Middle frontal gyrus (tissue), 1 donor: ENCODE measurements at regions not wholly inside any gene's neighbourhood (a gene's known extent, or its start where the extent isn't known, plus 50 kb on each side); places are given as distances from the start of the nearest gene placed in this dataset.
A peak's percentile ranks its signal among the peaks of the same experiment; 100 is the strongest.

Experiments used
- DNase-seq: peaks from one replicate; pipeline ENCODE4 v3.0.0-alpha.2; 2015; ENCODE audit warnings: low spot score; ENCODE audit errors: extremely low spot score

DNA sequence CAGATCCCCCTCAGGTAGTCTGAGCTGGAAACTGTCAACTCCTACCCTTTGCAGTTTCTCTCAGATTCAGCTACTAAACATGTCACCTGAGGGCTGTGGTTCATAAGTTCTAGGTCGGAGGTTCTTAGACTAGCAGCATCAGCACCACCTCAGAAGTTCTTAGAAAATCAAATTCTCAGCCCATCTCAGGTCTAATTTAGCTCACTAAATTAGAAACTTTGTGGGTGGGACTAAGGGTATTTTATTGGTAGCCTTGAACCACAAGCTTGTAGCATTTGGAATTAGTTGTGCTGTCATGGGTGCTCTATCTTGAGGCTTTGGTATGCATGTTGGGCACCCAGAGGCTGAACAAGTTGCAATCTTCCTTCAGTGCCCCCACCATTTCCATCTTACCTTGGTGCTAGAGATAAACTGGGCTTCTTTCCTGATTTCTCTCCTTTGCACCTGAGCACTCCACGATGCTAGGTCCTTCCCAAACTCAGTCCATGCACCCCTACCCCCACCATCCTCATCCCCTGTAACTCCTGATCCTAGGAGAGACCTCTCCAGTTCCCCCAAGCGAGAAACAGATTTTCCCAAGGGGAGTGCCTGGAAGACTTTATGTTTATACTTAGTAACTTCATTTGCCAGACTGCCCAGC lies 54.2 kb downstream of the S1PR1 start:
- DNase-seq: no peak

DNA sequence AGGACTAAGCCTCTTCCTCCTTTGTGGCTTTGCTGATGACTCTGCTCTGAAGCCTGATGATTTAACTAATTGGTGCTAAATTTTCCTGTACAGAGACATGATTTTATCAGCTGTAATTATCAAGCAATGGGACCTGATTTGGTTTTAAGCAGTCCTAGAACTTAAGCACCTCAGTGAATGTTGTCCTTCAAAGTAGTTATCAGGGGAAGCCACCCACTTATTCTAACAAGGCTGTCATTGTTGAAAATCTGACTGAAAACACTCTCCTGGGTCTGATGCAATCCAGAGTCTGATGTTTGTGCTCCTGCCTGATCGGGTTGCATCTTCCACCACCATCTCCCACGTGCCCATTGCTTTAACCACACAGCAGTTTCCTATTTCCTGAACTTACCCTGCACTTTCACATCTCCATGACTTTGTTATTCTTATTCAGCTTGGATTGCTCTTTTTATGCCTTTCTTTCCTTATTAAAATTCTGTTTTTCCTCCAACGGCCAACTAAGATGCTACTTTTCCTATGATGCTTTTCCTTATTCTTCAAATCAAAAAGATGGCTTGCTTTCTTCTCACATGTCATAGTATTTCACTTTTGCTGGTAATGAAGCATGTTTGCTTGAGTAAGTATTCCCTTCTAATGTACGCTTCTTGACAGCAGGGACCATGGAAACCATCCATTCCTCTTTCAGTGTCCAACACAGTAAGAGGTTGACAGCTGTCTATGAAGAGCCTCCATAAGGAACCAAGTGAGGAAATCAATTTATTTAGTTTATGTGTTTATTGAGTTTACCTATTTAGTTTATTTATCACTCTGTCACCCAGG lies 55.0 kb downstream of the S1PR1 start:
- no peak for DNase-seq

DNA sequence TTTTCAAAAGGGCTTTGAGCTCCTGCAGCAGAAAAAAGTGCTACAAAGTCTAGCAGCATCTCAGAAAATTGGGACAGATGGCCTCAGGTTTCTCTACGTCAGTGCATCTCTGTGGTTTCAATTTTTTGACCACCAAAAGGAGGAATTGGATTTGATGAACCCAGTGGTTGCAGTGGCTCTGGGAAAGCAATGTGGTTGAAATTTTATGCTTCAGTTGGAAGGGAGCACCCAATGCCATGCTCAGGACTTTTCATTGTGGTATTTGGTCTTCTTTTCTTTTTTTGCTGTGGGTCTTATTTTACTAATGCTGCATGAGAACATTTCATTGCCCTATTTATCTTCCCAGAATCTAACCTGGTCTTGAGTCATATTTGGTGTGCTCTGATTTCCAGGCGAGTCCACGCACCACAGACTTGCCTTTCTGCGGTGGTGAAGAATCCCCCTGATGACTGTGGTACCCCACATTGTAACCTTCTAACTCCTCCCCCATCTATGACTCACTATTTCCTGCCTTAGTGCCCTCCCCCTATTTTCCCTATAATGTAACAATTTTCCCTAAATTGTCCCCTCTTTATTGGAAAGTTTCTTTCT lies 56.7 kb downstream of the S1PR1 start:
- no peak for DNase-seq

DNA sequence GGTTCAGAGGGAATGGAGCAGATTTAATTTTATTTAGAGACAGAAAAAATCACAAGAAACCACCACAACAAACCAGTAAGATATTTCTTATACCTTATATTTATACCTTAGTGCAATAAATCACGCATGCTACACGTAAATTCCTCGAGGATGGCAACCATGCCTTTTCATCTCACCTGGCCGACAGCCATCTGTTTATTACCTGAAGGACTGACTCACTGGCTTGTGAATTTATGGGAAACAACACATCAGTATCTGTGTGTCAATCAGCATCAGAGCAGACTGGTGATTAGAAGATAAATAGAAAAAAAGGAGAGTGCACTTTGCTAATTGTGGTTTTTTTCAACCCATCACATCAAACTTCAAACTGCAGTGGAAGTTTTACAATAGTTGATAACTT lies 58.4 kb downstream of the S1PR1 start:
- no peak for DNase-seq

DNA sequence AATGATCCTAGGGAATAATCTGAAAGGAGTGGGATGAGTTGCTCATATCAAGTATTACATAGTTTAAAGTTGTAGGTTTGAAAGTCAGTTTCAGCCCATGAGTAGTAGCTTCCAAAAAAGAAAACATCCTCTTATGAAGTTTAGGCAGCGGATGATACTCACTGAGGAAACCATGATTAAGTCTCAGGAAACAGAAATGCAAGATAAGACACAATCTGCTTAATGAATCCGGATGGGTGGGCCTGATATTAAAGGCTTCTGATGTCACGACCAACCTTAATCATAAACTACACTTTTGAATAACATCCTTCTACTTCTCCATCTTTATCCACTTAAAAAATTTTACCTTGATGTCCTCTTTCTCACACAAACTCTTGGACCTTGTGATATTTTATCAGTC lies 61.8 kb downstream of the S1PR1 start:
- no peak for DNase-seq

DNA sequence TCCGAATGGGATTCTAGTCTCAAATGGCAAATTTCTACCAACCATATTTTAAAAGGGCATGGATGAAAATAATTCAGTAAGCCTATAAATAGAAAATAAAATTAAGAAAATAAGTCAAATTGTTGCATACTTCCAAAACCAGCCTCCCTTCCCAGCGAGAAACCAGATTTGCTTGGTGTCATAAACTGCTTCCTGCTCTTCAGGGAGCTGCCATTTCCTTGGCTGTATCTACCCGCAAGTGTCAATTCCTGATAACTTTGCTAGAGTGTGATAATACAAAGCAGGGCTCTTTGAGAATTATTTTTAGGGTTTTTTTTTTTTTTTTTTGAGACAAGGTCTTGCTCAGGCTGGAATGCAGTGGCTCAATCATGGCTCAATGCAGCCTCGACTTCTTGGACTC lies 62.3 kb downstream of the S1PR1 start:
- DNase-seq: no peak

DNA sequence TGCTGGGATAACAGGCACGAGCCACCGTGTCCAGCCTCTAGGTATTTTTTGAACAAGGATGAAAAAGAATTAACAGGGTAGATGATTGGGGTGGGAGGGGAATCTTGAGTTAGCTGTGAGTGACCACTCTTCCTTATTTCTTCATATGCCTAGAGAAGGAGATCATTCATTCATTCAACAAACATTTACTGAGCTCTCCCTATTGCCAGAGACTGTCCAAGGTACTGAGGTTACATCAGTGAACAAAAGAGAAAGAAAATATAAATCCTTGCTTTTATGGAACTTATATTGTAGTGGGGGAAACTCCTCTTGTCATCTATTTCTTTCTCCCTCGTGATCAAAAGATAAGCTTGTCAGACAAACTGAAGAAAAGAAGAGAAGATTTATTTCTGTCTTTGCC lies 62.9 kb downstream of the S1PR1 start:
- DNase-seq: no peak

DNA sequence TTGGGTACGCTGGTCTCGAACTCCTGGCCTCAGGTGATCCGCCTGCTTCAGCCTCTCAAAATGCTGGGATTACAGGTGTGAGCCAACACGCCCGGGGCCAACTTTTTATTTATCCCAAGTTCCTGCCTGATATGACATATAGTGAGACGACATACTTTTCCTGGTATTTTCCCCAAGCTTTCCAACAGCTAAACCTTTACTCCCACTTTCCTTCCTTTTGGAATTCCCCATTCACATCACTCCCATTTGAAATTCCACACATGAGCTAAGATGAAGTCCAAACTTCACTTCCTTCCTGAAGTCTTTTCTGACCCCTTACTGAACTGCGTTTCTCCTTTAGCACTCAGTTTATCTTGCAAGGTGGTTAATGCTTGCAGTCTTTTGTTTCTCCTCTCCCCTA lies 64.1 kb downstream of the S1PR1 start:
- no peak for DNase-seq

DNA sequence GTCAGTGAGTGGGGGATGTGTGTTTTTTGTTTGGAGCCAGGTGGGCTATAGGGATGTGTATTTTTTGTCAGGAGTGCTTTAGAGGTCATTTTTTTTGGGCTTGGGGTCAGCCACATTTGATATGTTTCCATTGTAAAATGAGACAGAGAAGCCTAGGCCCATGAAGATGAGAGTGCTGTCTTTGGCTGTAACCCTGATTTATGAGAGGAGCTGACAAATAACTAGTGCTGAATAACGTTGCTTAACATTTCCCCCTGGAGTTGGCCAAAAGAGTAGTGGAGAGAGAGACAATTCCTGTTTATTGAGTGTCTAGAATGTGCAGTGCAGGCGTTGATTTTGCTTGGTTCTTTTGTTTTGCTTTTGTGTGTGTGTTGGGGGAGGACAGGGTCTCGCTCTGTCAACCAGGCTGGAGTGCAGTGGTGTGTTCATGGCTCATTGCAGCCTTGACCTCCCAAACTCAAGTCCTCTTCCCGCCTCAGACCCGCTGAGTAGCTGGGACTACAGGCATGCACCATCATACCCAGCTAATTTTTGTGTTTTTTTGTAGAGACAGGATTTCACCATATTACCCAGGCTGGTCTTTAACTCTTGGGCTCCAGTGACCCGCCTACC lies 64.7 kb downstream of the S1PR1 start:
- DNase-seq: no peak

DNA sequence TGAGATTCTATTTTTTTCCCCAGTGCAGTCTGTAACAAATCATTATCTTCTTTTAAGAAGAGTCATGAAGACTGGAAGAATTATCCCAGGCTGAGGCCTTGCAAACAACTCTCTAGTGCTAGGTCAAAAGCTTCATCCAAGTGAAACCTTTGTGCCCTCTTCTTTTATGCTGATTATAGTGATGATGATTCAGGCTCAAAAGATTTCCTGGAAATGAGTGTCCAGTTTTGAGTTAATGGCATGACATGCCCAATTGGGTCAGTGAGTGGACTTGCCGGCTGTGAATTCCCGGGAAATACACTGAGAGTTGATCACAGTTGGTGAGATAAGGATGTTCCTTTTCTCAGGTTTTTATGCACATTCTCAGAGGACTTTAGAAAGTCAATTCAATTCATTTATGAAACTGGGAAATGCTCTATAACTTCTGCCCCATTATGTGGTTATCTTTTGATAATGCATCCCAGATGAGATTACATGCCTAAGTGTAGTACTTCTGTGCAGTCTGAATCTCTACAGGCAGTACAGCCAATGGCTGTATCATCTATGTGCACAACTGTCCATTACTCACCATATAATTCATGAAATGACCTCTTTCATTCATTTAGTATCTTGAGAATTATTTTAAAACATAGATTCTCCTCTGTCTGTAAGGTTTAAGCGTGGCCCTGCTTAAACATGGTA lies 66.2 kb downstream of the S1PR1 start:
- DNase-seq: no peak

DNA sequence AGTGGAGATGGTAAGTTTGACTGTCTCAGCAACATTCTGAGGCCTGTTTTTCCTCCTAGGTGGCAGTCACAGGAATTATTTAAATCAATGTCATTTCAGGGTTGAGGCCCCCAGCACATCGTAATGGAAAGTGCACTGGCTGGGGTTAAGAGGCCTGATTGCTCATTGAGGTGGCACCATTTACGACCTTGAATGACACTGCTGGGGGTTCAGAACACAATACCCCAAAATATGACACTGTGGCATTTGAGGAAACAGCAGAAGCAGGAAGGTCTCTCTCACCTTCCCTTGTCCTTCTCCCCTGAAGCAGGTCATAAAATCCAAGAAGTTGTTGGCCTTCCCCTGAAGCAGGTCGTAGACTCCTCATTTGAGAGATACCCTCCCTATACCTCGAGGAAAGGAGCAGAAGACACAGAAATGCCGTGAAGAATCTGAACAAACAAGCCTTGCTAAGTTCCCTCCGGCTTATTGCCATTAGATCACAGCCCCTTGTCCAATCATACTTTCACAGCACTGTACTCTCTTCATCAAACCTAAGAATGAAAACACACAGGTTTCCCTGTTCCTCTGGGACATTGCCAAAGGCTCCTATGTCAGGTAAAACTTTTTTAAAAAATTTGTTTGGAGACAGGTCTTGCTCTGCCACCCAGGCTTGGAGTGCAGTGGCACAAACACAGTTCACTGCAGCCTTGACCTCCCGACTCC lies 71.3 kb downstream of the S1PR1 start:
- no peak for DNase-seq

DNA sequence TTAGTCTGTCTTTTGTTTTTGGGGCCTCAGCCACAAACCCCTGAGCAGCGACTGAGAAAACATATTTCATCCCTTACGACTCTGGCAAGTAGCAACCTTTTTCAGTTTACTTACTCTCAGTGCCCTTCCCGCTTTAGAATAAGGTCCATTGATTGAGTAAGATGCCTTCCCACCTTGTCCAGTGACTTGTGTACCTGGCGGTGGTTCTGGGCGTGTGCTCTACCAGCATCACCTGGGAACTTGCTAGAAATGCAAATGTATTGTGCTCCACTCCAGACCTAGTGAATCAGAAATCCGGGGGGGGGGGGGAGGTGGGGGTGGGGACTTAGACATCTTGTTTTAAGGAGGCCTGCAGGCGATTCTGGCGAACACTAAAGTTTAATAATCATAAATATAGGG lies 72.1 kb downstream of the S1PR1 start:
- DNase-seq: no peak

DNA sequence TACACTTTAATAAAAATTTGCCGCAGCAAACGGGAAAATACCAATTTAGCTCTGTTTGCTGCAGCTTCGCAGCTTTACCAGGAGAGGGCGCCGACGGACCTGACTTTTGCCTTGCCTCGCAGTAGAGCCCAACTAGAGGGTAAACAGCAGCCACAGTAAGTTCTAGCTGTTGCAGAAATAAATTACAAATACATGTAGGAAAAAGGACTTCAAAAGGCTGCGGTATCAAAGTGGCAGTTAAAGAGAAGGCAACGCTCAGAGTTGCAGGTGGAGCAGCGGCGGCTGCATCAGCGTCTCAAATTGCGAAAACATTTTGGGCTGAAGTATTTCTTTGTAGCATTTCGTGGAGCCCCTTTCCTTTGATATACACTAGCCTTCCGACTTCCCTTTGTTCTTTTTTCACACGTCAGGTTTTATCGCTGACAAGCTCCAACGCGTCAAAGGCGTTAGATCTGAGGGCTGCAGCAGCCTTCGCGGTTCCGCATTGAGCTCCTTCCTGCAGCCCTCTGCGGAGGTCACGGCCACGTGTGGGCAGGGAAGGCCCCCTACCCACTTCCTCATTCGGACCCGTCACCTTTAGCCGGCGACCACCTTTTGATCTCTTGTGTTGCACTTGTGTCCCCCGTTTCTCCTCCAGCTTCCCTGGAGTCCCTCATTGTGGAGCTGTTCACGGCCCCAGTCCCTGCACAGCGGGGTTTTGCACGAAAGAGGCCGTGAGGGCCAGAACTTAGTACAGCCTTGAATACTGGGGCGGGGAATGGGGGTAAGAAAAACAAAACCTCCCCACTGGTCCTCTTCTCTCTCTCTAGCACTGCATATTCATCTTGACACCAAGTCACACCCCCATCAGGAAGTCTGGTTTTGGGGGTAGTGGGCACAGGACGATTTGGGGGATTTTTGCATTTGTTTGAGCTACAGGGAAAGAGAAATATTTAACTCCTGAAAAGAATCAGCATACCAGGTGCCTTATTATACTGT lies 72.8 kb downstream of the S1PR1 start:
- peak; percentile 54 for DNase-seq

DNA sequence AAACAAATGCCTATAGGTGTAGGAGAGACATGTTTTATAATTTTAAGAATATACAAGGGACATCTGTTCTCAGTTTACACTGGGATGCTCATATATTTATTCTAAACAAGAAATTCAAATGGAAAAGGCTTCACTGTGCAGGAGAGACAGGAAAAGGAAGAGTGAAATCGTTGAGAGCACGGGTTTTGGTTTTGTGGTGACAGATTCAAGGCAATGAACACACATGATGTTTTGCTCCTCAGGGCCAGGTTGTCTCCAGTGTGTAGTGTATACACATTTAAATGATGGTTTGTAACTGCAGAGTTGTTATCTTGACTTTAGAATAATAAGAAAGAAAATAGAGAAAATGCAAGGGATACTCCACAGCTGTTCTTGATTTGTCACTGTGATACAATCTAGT lies 73.7 kb downstream of the S1PR1 start:
- DNase-seq: no peak

DNA sequence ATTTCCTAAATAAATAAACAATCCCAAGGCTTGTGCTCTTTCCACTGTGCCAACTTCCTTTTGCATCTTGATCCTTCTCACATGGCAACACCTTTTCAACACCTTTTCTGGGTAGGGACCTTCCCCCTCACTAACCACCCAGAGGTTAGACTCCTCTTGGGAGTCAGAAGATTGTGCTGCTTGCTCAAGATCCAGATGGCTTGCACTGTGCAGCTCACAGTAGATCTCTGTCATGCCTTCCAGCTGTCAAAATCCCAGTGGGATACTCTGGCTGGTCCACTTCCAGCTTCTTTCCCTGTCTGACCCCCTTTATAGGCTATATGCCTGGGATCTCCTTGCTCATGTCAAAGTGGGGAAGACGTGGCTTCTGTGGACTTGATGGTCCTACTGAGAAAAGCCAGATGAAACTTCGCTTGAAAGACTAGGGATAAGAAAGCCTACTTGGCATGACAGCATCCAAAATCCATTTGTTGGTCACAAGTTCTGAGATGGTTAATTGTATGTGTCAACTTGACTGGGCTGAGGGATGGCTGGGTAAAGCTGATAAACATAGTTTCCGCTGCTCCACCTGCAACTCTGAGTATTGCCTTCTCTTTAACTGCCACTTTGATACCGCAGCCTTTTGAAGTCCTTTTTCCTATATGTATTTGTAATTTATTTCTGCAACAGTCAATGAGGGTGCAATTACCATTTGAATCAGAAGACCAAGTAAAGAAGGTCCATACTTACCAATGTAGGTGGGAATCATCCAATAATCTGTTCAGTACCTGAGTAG lies 74.5 kb downstream of the S1PR1 start:
- no peak for DNase-seq

DNA sequence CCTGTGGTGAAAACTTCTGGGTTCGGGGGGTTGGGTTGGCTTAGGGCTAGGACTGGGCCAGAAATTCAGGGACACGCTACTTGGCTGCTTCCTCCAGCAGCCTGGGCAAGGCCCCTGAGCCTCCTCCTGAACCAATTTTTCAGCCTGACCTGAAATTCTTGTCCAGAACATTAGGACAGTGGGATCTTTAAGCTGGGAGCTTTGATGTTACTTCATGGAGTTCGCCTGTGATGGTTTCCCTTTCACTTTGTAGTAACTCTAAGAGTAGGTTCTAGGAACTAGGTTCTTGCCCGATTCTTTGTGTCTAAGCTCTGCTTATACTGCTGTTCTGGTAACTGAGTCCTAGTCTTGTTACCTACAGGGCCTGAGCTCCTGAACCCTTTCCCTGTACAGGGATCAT lies 75.3 kb downstream of the S1PR1 start:
- no peak for DNase-seq

DNA sequence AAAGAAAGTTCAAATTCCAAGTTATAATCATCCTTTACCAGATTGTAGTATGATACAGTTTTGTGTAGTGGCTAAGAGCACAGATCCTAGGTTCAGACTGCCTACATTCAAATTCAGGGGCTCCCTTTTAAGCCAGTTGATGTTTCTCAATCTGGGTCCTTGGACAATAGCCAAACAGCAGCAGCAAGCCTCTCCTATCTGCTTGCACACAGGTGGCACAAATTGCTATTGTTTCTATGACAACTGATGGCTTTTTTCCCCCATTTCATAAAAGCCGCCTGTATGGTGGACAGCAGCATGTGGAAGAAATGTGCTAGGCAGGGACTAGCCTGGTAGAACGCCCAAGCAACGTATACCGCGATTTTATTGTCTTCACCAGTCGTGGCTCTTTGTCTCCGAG lies 76.5 kb downstream of the S1PR1 start:
- DNase-seq: no peak

DNA sequence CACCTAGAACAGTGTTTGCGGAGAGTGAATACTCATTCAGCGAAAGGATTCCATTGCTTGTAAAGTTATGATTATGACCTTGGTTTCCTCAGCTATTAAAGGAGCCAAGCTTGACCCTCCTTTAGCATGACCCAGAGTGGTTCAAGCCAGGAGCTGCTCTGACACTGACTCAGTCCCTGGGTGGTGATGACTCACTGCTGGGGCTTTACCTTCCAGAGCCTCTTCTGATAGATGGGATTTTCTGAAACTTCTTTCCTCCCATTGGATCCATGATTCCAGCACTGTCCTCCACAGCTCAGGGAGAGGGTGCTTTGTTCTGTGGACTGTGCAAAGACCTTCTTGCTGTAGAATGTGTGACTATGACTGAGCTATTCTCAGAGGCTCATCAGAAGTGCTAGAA lies 77.4 kb downstream of the S1PR1 start:
- DNase-seq: no peak

DNA sequence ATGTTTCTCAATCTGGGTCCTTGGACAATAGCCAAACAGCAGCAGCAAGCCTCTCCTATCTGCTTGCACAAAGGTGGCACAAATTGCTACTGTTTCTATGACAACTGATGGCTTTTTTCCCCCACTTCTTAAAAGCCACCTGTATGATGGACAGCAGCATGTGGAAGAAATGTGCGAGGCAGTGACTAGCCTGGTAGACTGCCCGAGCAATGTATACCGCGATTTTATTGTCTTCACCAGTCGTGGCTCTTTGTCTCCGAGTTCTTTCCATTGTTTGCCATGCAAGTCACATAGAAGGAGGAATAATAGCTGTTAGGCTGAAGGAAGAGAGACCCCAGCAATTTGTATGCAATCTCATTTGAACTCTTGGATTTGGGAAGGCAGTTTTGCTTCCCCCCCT lies 79.4 kb downstream of the S1PR1 start:
- no peak for DNase-seq
